Endothelial cell of umbilical vein (primary cell): ENCODE measurements at regions not wholly inside any gene's neighbourhood (a gene's known extent, or its start where the extent isn't known, plus 50 kb on each side); places are given as distances from the start of the nearest gene placed in this dataset.
"Not testable (repeated sequence)": the region's sequence is repeated elsewhere in the genome, so short reads cannot be mapped to it uniquely, and the experiment has no call there.

Source experiments
- EZH2 ChIP-seq: IDR thresholded peaks from 2 replicates; pipeline ENCODE4 v1.6.1; 2012; ENCODE audit warnings: borderline replicate concordance, low read depth, mild to moderate bottlenecking, moderate library complexity, low read length, inconsistent platforms; ENCODE audit not compliant: severe bottlenecking
- JUN ChIP-seq: IDR thresholded peaks from 2 replicates; pipeline ENCODE4 v1.6.1; 2011; ENCODE audit warnings: borderline replicate concordance, low read depth; ENCODE audit not compliant: insufficient read length, insufficient read depth
- POLR2A ChIP-seq: IDR thresholded peaks from 2 replicates; pipeline ENCODE4 v1.6.1; 2012; ENCODE audit warnings: low read depth, mild to moderate bottlenecking, control low read depth, low read length
- POLR2AphosphoS5 ChIP-seq: IDR thresholded peaks from 2 replicates; pipeline ENCODE4 v1.6.1; 2012; ENCODE audit warnings: low read depth, mild to moderate bottlenecking, control low read depth, low read length, moderate library complexity; ENCODE audit not compliant: insufficient read depth
- TF ChIP-seq, protein P1 (sequence below), 2 donors: IDR thresholded peaks; 1 replicate in 1 of 2; 2 replicates in 1 of 2; pipeline ENCODE4 v1.5.1; 2011; ENCODE audit warnings: low read length in 2 of 2, mild to moderate bottlenecking in 2 of 2, moderate library complexity in 2 of 2, control low read depth in 1 of 2, inconsistent platforms in 1 of 2, low read depth in 1 of 2; ENCODE audit not compliant: insufficient read depth in 1 of 2; ENCODE audit errors: extremely low read depth in 1 of 2
- TF ChIP-seq, protein P2 (sequence below): IDR thresholded peaks from 2 replicates; pipeline ENCODE4 v1.6.1; 2011; ENCODE audit not compliant: insufficient read depth, insufficient read length

DNA sequence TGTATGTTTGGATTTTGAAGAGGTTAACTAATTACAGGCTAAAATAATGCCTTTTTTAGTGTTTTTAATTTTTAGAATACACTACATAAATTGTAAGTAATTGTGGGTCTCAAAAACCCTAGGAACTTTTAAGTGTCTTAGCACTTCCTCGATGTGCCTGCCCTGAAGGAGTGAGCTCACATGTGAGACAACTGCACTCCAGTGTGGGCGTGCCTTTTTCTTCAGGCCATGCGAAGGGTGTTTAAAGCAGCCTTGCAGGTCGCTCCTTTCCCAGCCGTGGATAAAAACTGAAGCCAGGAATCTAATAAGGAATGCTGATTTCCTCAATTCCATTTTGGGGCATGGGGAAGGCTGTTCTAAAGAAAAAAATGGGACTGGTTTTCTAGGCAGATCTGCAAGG is 97.5 kb upstream of the KCNMA1 start:
- TF ChIP-seq, protein P1, sequence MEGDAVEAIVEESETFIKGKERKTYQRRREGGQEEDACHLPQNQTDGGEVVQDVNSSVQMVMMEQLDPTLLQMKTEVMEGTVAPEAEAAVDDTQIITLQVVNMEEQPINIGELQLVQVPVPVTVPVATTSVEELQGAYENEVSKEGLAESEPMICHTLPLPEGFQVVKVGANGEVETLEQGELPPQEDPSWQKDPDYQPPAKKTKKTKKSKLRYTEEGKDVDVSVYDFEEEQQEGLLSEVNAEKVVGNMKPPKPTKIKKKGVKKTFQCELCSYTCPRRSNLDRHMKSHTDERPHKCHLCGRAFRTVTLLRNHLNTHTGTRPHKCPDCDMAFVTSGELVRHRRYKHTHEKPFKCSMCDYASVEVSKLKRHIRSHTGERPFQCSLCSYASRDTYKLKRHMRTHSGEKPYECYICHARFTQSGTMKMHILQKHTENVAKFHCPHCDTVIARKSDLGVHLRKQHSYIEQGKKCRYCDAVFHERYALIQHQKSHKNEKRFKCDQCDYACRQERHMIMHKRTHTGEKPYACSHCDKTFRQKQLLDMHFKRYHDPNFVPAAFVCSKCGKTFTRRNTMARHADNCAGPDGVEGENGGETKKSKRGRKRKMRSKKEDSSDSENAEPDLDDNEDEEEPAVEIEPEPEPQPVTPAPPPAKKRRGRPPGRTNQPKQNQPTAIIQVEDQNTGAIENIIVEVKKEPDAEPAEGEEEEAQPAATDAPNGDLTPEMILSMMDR (IDR thresholded peaks at IDR 0.05; ENCODE audit: extremely low read depth in 1 of 2, insufficient read depth in 1 of 2, low read depth in 1 of 2, low read length in 2 of 2), result not testable (repeated sequence)
- TF ChIP-seq EZH2, POLR2AphosphoS5, JUN, POLR2A: not testable (repeated sequence)
- TF ChIP-seq, protein P2, sequence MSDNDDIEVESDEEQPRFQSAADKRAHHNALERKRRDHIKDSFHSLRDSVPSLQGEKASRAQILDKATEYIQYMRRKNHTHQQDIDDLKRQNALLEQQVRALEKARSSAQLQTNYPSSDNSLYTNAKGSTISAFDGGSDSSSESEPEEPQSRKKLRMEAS, result not testable (repeated sequence)
